A673 (cell line): ENCODE measurements at regions not wholly inside any gene's neighbourhood (a gene's known extent, or its start where the extent isn't known, plus 50 kb on each side); places are given as distances from the start of the nearest gene placed in this dataset.

Source experiments
- BruUV-seq: library from RNA; stranded (reverse); fragments of 400-500 nt; replicated peaks from 2 replicates; lab custom pipeline; 2021; lab: Mats Ljungman, UMichigan
- CTCF ChIA-PET: fragments of 300-600 bp; sonication (Branson Sonifier 250); formaldehyde crosslinking; loops from one replicate; lab custom pipeline; 2022; ENCODE audit warnings: antibody characterized with exemption; lab: Charles Lee
- POLR2A ChIA-PET: fragments of 300-600 bp; sonication (Branson Sonifier 250); formaldehyde crosslinking; loops from one replicate; lab custom pipeline; 2022; ENCODE audit warnings: antibody characterized with exemption; ENCODE audit not compliant: low non-redundant PET; lab: Charles Lee
- DNase-seq: peaks from one replicate; pipeline ENCODE4 v3.0.0-alpha.2; 2015; ENCODE audit warnings: low spot score
- H3K27ac ChIP-seq: fragments of 200-600 bp; sonication (generic); 2 replicates; pipeline ENCODE4 v1.5.1; 2016; ENCODE audit warnings: mixed run types, low read depth, mild to moderate bottlenecking, mixed read lengths, antibody characterized with exemption, low read length; ENCODE audit not compliant: poor library complexity, severe bottlenecking
- H3K27me3 ChIP-seq: fragments of 200-600 bp; sonication (generic); replicated peaks from 2 replicates; pipeline ENCODE4 v1.6.1; 2017; ENCODE audit warnings: mixed run types, low read depth, mild to moderate bottlenecking, mixed read lengths, antibody characterized with exemption, low read length; ENCODE audit not compliant: insufficient read depth, poor library complexity
- H3K36me3 ChIP-seq: fragments of 200-600 bp; sonication (generic); 2 replicates; pipeline ENCODE4 v1.6.1; 2016; ENCODE audit warnings: mixed run types, mild to moderate bottlenecking, mixed read lengths, antibody characterized with exemption, low read length; ENCODE audit not compliant: insufficient read depth, poor library complexity, severe bottlenecking
- H3K4me1 ChIP-seq: fragments of 200-600 bp; sonication (generic); 2 replicates; pipeline ENCODE4 v1.6.1; 2017; ENCODE audit warnings: mixed run types, mild to moderate bottlenecking, mixed read lengths, antibody characterized with exemption, low read length; ENCODE audit not compliant: insufficient read depth, poor library complexity, severe bottlenecking
- H3K4me3 ChIP-seq: fragments of 200-600 bp; sonication (generic); 2 replicates; pipeline ENCODE4 v1.5.1; 2016; ENCODE audit warnings: low read depth, mixed run types, mild to moderate bottlenecking, mixed read lengths, low read length; ENCODE audit not compliant: poor library complexity, severe bottlenecking
- H3K9me3 ChIP-seq: fragments of 200-600 bp; sonication (generic); 2 replicates; pipeline ENCODE4 v1.6.1; 2016; ENCODE audit warnings: mixed run types, low read depth, mild to moderate bottlenecking, mixed read lengths, antibody characterized with exemption, low read length; ENCODE audit not compliant: poor library complexity, severe bottlenecking
- EZH2 ChIP-seq: fragments of 200-600 bp; sonication (generic); IDR thresholded peaks from 2 replicates; pipeline ENCODE4 v1.6.1; 2017; ENCODE audit warnings: borderline replicate concordance, low read depth, mild to moderate bottlenecking, mixed read lengths, antibody characterized with exemption, low read length; ENCODE audit not compliant: poor library complexity, severe bottlenecking
- intact Hi-C: fragments of 100-400 bp; cut with micrococcal nuclease; formaldehyde crosslinking; loops from one replicate; pipeline ENCODE4 v1.10.0; 2022; ENCODE audit not compliant: unreplicated experiment
- TF ChIP-seq, protein P1 (sequence below): fragments of 300-800, 200-600 bp; sonication (generic); conservative IDR thresholded peaks from 2 replicates; pipeline ENCODE4 v1.5.1; 2017; ENCODE audit warnings: low read depth, mild to moderate bottlenecking, antibody characterized with exemption, low read length, moderate library complexity, mixed read lengths

GRCh38 chr11:28566339-28567089 is 458.3 kb downstream of the METTL15 start:
- Histone ChIP-seq H3K4me1 (peaks cover 4% of the 10 kb centered on the region), H3K36me3 (no peaks in the 10 kb centered on the region), H3K4me3 (no peak overlapping the region), H3K9me3 (no peaks in the 10 kb centered on the region), H3K27ac (no peak overlapping the region), H3K27me3 (peaks cover 6% of the 10 kb centered on the region)
- TF ChIP-seq, protein P1, sequence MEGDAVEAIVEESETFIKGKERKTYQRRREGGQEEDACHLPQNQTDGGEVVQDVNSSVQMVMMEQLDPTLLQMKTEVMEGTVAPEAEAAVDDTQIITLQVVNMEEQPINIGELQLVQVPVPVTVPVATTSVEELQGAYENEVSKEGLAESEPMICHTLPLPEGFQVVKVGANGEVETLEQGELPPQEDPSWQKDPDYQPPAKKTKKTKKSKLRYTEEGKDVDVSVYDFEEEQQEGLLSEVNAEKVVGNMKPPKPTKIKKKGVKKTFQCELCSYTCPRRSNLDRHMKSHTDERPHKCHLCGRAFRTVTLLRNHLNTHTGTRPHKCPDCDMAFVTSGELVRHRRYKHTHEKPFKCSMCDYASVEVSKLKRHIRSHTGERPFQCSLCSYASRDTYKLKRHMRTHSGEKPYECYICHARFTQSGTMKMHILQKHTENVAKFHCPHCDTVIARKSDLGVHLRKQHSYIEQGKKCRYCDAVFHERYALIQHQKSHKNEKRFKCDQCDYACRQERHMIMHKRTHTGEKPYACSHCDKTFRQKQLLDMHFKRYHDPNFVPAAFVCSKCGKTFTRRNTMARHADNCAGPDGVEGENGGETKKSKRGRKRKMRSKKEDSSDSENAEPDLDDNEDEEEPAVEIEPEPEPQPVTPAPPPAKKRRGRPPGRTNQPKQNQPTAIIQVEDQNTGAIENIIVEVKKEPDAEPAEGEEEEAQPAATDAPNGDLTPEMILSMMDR, result no peak
- TF ChIP-seq EZH2, result no peak
- ChIA-PET CTCF (no interaction called here), POLR2A (no interaction called here)
- no TSS peak for BruUV-seq
- intact Hi-C loops, result no loop called here
- DNase-seq, result peak; percentile 79

GRCh38 chr11:28559492-28559891 is 451.3 kb downstream of the METTL15 start:
- Histone ChIP-seq H3K9me3 (no peaks in the 10 kb centered on the region), H3K4me1 (no peaks in the 10 kb centered on the region), H3K36me3 (no peaks in the 10 kb centered on the region), H3K27ac (no peak overlapping the region), H3K27me3 (peaks cover 47% of the 10 kb centered on the region), H3K4me3 (peak overlapping the region; percentile 19)
- intact Hi-C loops, result no loop called here
- no TSS peak for BruUV-seq
- TF ChIP-seq, protein P1, result no peak
- TF ChIP-seq EZH2, result no peak
- ChIA-PET CTCF (interaction anchor here (0.6 kb wide), 1 partner anchor 736 kb away, joined by 3 read pairs; no protein-coding TSS in a partner anchor), POLR2A (interaction anchor here (0.6 kb wide), 1 partner anchor 678 kb away, joined by 9 read pairs; no protein-coding TSS in a partner anchor)
- peak; percentile 25 for DNase-seq

- H3K36me3 ChIP-seq, result no peaks in the 10 kb centered on the region
- peaks cover 5% of the 10 kb centered on the region for H3K4me1 ChIP-seq
- peak; percentile 80 for DNase-seq
- intact Hi-C loops, result loop anchor here (5.0 kb wide), 1 partner anchor 795 kb away; no protein-coding TSS in a partner anchor
- no peaks in the 10 kb centered on the region for H3K9me3 ChIP-seq
- peaks cover 49% of the 10 kb centered on the region for H3K27me3 ChIP-seq
- H3K27ac ChIP-seq, result no peak overlapping the region
- TF ChIP-seq EZH2, result no peak
- TF ChIP-seq, protein P1, result no peak
- POLR2A ChIA-PET, result no interaction called here
- BruUV-seq, result no TSS peak
- H3K4me3 ChIP-seq, result no peak overlapping the region
- CTCF ChIA-PET, result interaction anchor here (1.1 kb wide), 1 partner anchor 848 kb away, joined by 8 read pairs; no protein-coding TSS in a partner anchor
Measured at GRCh38 chr11:28547321-28547741, 439.1 kb downstream of the METTL15 start.
